K562 (cell line): ENCODE measurements at regions not wholly inside any gene's neighbourhood (a gene's known extent, or its start where the extent isn't known, plus 50 kb on each side); places are given as distances from the start of the nearest gene placed in this dataset.
"Not testable (repeated sequence)": the region's sequence is repeated elsewhere in the genome, so short reads cannot be mapped to it uniquely, and the experiment has no call there.

Experiments used
- ATAC-seq: fragments of 200-7000 bp; cut with Tn5 transposase; 3 replicates; pipeline ENCODE4 v1.9.1; 2020; ENCODE audit warnings: moderate library complexity
- BruUV-seq: library from RNA; stranded (reverse); fragments of 400-500 nt; replicated peaks from 2 replicates; lab custom pipeline; 2021; lab: Mats Ljungman, UMichigan
- CTCF ChIA-PET: fragments of 300-600 bp; formaldehyde crosslinking; extraction: SDS; loops from one replicate; lab custom pipeline; 2021; ENCODE audit warnings: low intra/inter-chr PET ratio; lab: Yijun Ruan, JAX
- POLR2A ChIA-PET: fragments of 300-600, 350-650 bp; sonication (Branson Sonifier 250); formaldehyde crosslinking; extraction: SDS; loops from one replicate; lab custom pipeline; 2021; ENCODE audit warnings: antibody characterized with exemption, inconsistent platforms; lab: Yijun Ruan, JAX
- DNase-seq, 4 experiments: peaks; one replicate each; pipeline versions ENCODE4 v3.0.0 to v3.0.0-alpha.2; 2011 to 2018; ENCODE audit warnings: low spot score in 3 of 4, mixed read lengths in 3 of 4; ENCODE audit errors: extremely low read depth in 1 of 4
- FAIRE-seq: peaks from 2 replicates; lab custom pipeline; 2011; peaks lifted over from hg19 to GRCh38; lab: Jason Lieb, UNC
- H2AFZ ChIP-seq: 2 replicates; pipeline ENCODE4 v1.6.0; 2011; ENCODE audit warnings: low read depth, low read length, control low read depth, inconsistent platforms
- H3K27ac ChIP-seq: fragments of 200-600 bp; 3 replicates; pipeline ENCODE4 v1.8.0; 2011; ENCODE audit warnings: low read depth, mild to moderate bottlenecking, control low read depth, inconsistent platforms, low read length, moderate library complexity, mixed read lengths; ENCODE audit errors: extremely low read depth
- H3K27me3 ChIP-seq, 2 experiments: fragments of 300-600 bp in 1 of 2; 2 replicates in 1 of 2; 3 replicates in 1 of 2; pipeline versions ENCODE4 v1.6.0 to v1.8.0; 2011; ENCODE audit warnings: inconsistent platforms in 2 of 2, low read length in 2 of 2, mild to moderate bottlenecking in 1 of 2, mixed read lengths in 1 of 2, moderate library complexity in 1 of 2; ENCODE audit not compliant: control insufficient read depth in 2 of 2, insufficient read depth in 2 of 2
- H3K36me3 ChIP-seq: fragments of 300-600 bp; 3 replicates; pipeline ENCODE4 v1.8.0; 2011; ENCODE audit warnings: mild to moderate bottlenecking, low read length, inconsistent platforms; ENCODE audit not compliant: control insufficient read depth, insufficient read depth
- H3K4me1 ChIP-seq, 2 experiments: fragments of 200-600 bp in 1 of 2; replicated peaks in 1 of 2; 2 replicates in 1 of 2; 3 replicates in 1 of 2; pipeline versions ENCODE4 v1.5.1 to v1.8.0; 2011; ENCODE audit warnings: inconsistent platforms in 2 of 2, low read length in 2 of 2, mild to moderate bottlenecking in 1 of 2, mixed read lengths in 1 of 2, moderate library complexity in 1 of 2; ENCODE audit not compliant: control insufficient read depth in 2 of 2, insufficient read depth in 2 of 2
- H3K4me2 ChIP-seq: 2 replicates; pipeline ENCODE4 v1.6.1; 2011; ENCODE audit warnings: low read length, control low read depth, inconsistent platforms, mixed read lengths; ENCODE audit not compliant: insufficient read depth
- H3K4me3 ChIP-seq: fragments of 200-600 bp; sonication (generic), shearing (Covaris generic); 2 replicates; pipeline ENCODE4 v1.5.1; 2016; ENCODE audit warnings: control low read depth, inconsistent platforms
- H3K79me2 ChIP-seq: fragments of 200-600 bp; 3 replicates; pipeline ENCODE4 v1.8.0; 2011; ENCODE audit warnings: low read length, inconsistent platforms; ENCODE audit not compliant: control insufficient read depth, insufficient read depth
- H3K9ac ChIP-seq, 2 experiments: 2 replicates each; pipeline versions ENCODE4 v1.6.0 to v1.6.1; 2011; ENCODE audit warnings: low read depth in 2 of 2, low read length in 2 of 2, control low read depth in 1 of 2, inconsistent platforms in 1 of 2, mild to moderate bottlenecking in 1 of 2, mixed read lengths in 1 of 2; ENCODE audit not compliant: insufficient read depth in 1 of 2
- H3K9me1 ChIP-seq: one replicate; pipeline ENCODE4 v1.6.0; 2011; ENCODE audit warnings: inconsistent platforms, mild to moderate bottlenecking, low read length, moderate library complexity; ENCODE audit not compliant: control insufficient read depth, insufficient read depth
- H3K9me3 ChIP-seq: replicated peaks from 2 replicates; pipeline ENCODE4 v1.5.1; 2011; ENCODE audit warnings: low read depth, low read length, inconsistent platforms; ENCODE audit not compliant: control insufficient read depth, insufficient read depth
- H4K20me1 ChIP-seq: replicated peaks from 2 replicates; pipeline ENCODE4 v1.6.1; 2011; ENCODE audit warnings: low read length, inconsistent platforms, mixed read lengths; ENCODE audit not compliant: control insufficient read depth, insufficient read depth
- WGBS: fragments of 100-300 bp; shearing (Covaris generic); methylation state at CpG from one replicate; pipeline ENCODE4 v1.1.6; 2016; ENCODE audit warnings: low coverage, mixed read lengths; ENCODE audit not compliant: insufficient coverage; ENCODE audit errors: missing lambda C conversion rate; 5-methylcytosine and 5-hydroxymethylcytosine counted together
- in situ Hi-C: fragments of 300-500 bp; cut with MboI; formaldehyde crosslinking; loops from 4 replicates; pipeline ENCODE4 v1.15.0; 2018; ENCODE audit warnings: inconsistent platforms, mixed read lengths
- intact Hi-C: fragments of 100-400 bp; cut with micrococcal nuclease; formaldehyde crosslinking; loops from 2 replicates; pipeline ENCODE4 v1.14.2; 2022

DNA sequence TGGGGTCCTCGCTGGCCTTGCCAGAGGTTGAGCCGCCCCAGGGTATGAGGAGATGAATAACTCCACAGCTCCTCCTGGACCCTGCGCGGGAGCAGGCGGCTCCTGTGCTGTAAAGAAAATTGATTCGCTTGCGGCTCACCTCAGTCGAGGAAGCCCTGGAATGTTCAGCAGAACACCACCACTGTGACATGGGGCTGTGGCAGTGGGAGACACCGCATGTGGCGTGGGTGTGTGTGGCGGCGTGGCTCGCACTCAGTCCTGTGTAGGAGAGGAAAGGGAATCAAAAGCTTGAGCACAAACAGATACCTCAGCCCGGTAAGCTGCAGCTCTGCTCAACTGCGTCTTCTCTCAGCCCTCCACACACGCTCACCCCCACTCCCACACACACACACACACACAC, 295.9 kb upstream of the ADGRL2 start:
- BruUV-seq, intact Hi-C loops, H3K4me3 ChIP-seq, H3K9me1 ChIP-seq, H3K4me1 ChIP-seq, CTCF ChIA-PET, H3K36me3 ChIP-seq, H2AFZ ChIP-seq, H3K9me3 ChIP-seq, H3K4me2 ChIP-seq, H4K20me1 ChIP-seq, FAIRE-seq, ATAC-seq, in situ Hi-C loops, H3K9ac ChIP-seq, POLR2A ChIA-PET, H3K27me3 ChIP-seq, H3K79me2 ChIP-seq, DNase-seq, H3K27ac ChIP-seq: not testable (repeated sequence)
- 7% methylated on average over 6 of the region's 16 CpGs for WGBS

DNA sequence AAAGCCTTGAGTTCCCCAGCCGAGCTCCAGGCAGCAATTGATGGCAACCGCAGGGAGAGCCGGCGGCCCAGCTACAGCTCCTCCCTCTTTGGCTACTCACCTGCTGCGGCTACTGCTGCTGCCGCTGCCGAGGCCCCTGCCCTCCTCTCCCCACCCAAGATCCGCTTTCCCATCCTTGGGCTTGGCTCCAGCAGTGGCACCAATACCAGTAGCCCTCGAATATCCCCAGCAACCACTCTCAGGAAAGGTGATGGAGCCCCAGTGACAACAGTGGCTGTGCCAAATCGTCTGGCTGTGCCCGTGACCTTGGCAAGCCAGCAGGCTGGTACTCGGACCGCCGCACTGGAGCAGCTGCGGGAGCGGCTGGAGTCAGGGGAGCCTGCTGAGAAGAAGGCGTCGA, 298.0 kb upstream of the ADGRL2 start:
- POLR2A ChIA-PET, H3K4me1 ChIP-seq, H3K4me3 ChIP-seq, H3K9me3 ChIP-seq, DNase-seq, H3K27me3 ChIP-seq, CTCF ChIA-PET, BruUV-seq, H3K9me1 ChIP-seq, H2AFZ ChIP-seq, H3K9ac ChIP-seq, FAIRE-seq, in situ Hi-C loops, H3K79me2 ChIP-seq, ATAC-seq, H4K20me1 ChIP-seq, H3K4me2 ChIP-seq, intact Hi-C loops, H3K36me3 ChIP-seq, H3K27ac ChIP-seq: not testable (repeated sequence)
- 0% methylated on average over 4 of the region's 18 CpGs for WGBS

- in situ Hi-C loops, ATAC-seq, H3K4me3 ChIP-seq, H2AFZ ChIP-seq, H3K9me1 ChIP-seq, H3K4me2 ChIP-seq, H3K27ac ChIP-seq, DNase-seq, intact Hi-C loops, POLR2A ChIA-PET, H3K4me1 ChIP-seq, CTCF ChIA-PET, H3K27me3 ChIP-seq, H3K9me3 ChIP-seq, H3K9ac ChIP-seq, FAIRE-seq, BruUV-seq, H4K20me1 ChIP-seq, H3K36me3 ChIP-seq, H3K79me2 ChIP-seq: not testable (repeated sequence)
- under 1% methylated on average over 15 of the region's 15 CpGs for WGBS
Observed at GRCh38 chr1:81501485-81501884, 299.2 kb upstream of the ADGRL2 start.
